ENCODE measurements at regions not wholly inside any gene's neighbourhood (a gene's known extent, or its start where the extent isn't known, plus 50 kb on each side); places are given as distances from the start of the nearest gene placed in this dataset.

DNA sequence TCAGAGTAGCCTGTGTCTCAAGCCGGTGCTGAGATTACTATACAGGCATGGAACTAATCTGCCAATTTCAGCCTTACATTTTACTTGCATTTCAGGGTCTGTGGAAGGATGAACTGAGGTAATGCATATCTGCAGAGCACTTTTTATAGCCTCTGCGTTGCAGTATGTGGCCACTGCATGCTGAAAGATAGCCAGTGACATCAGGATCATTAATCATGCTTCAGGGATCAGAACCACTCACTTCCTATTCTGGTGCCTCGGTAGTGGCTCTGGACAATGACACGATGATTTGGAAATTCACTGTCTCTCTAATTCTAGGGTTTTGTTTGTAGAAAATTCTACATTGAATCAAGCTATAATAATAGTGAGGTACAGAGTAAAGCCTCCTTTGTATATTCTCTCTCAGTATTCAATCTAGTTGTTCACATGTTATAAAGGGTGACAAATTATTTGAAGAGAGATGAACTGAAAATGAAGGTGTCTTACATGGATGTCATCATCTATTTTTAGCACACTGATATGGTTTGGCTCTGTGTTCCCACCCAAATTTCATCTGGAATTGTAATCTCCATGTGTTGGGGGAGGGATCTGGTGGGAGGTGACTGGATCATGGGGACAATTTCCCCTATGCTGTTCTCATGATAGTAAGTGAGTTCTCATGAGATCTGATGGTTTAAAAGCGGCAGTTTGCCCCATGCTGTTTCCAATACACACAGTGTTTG is 554.3 kb upstream of the MIS18BP1 start:
- no peaks in the 10 kb centered on the region for H3K4me1 ChIP-seq (ENCODE audit: control insufficient read depth in 4 of 4, insufficient read depth in 4 of 4, low read length in 3 of 4)
- 62% methylated on average over 5 of the region's 5 CpGs for WGBS
- DNase-seq (ENCODE audit: low spot score): no peak
- no peak for TF ChIP-seq SP1 (IDR thresholded peaks at IDR 0.05)
- no peak for TF ChIP-seq JUND (IDR thresholded peaks at IDR 0.05)
- TF ChIP-seq, protein P1, sequence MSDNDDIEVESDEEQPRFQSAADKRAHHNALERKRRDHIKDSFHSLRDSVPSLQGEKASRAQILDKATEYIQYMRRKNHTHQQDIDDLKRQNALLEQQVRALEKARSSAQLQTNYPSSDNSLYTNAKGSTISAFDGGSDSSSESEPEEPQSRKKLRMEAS (IDR thresholded peaks at IDR 0.05): no peak
- no peak for TF ChIP-seq HNF4G (IDR thresholded peaks at IDR 0.05)
- TF ChIP-seq EGR1 (IDR thresholded peaks at IDR 0.05; ENCODE audit: low read depth in 2 of 2): no peak
- TF ChIP-seq, protein P2, sequence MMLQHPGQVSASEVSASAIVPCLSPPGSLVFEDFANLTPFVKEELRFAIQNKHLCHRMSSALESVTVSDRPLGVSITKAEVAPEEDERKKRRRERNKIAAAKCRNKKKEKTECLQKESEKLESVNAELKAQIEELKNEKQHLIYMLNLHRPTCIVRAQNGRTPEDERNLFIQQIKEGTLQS (IDR thresholded peaks at IDR 0.05): no peak
- TF ChIP-seq FOXA2 (IDR thresholded peaks at IDR 0.05): no peak
- TF ChIP-seq, protein P3, sequence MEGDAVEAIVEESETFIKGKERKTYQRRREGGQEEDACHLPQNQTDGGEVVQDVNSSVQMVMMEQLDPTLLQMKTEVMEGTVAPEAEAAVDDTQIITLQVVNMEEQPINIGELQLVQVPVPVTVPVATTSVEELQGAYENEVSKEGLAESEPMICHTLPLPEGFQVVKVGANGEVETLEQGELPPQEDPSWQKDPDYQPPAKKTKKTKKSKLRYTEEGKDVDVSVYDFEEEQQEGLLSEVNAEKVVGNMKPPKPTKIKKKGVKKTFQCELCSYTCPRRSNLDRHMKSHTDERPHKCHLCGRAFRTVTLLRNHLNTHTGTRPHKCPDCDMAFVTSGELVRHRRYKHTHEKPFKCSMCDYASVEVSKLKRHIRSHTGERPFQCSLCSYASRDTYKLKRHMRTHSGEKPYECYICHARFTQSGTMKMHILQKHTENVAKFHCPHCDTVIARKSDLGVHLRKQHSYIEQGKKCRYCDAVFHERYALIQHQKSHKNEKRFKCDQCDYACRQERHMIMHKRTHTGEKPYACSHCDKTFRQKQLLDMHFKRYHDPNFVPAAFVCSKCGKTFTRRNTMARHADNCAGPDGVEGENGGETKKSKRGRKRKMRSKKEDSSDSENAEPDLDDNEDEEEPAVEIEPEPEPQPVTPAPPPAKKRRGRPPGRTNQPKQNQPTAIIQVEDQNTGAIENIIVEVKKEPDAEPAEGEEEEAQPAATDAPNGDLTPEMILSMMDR (IDR thresholded peaks at IDR 0.05; ENCODE audit: low read depth, low read length, missing input control): no peak
- no peak for TF ChIP-seq YY1 (IDR thresholded peaks at IDR 0.05)
- no peak for TF ChIP-seq RAD21 (IDR thresholded peaks at IDR 0.05)
- TF ChIP-seq HNF4A (conservative IDR thresholded peaks at IDR 0.05): no peak
- TF ChIP-seq TAF1 (conservative IDR thresholded peaks at IDR 0.05): no peak
- no peak for TF ChIP-seq FOXA1 (IDR thresholded peaks at IDR 0.05)
- no peak for TF ChIP-seq NR2F2 (IDR thresholded peaks at IDR 0.05)
- TF ChIP-seq GABPA (IDR thresholded peaks at IDR 0.05 in 1 of 2, conservative IDR thresholded peaks at IDR 0.05 in 1 of 2): no peak
- no peak overlapping the region for H3K9ac ChIP-seq (ENCODE audit: low read depth in 1 of 2, low read length in 2 of 2)
- no peaks in the 10 kb centered on the region for H3K27me3 ChIP-seq (ENCODE audit: control insufficient read depth in 4 of 4, insufficient read depth in 4 of 4, low read length in 3 of 4)
- H3K9me3 ChIP-seq (ENCODE audit: control insufficient read depth in 4 of 4, low read length in 3 of 4): no peaks in the 10 kb centered on the region
- no peak overlapping the region for H3K4me3 ChIP-seq (ENCODE audit: low read depth in 1 of 3, low read length in 3 of 3)
- no peak overlapping the region for H3K27ac ChIP-seq (ENCODE audit: low read depth in 1 of 2, low read length in 2 of 2)
- H3K36me3 ChIP-seq (ENCODE audit: control insufficient read depth in 4 of 4, insufficient read depth in 3 of 4, low read depth in 1 of 4, low read length in 3 of 4): no peaks in the 10 kb centered on the region

DNA sequence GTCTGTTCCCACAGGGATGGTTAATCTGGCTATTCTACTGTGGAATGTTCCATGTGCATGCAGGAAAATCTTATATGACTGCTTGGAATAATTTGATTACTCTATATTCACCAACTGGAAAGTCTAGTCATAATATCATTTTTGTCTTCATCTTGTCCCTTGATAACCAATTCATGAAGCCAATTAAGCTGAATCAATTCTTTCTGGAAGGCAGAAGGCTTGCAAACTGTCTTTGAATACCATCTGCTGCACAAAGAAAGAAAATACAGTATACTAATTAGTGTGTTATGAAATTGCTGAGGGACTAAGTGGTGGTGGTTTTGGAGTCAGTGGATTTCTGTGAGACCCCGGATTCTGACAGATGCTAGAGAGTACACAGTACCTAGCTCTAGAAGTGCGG is 546.5 kb upstream of the MIS18BP1 start:
- Histone ChIP-seq H3K9me3 (ENCODE audit: control insufficient read depth in 4 of 4, low read length in 3 of 4) (peaks cover 0 to 4% (median 0%) of the 10 kb centered on the region in 4 donors), H3K9ac (ENCODE audit: low read depth in 1 of 2, low read length in 2 of 2) (no peak overlapping the region), H3K36me3 (ENCODE audit: control insufficient read depth in 4 of 4, insufficient read depth in 3 of 4, low read depth in 1 of 4, low read length in 3 of 4) (no peaks in the 10 kb centered on the region), H3K27me3 (ENCODE audit: control insufficient read depth in 4 of 4, insufficient read depth in 4 of 4, low read length in 3 of 4) (peaks cover 0 to 2% (median 0%) of the 10 kb centered on the region in 4 donors), H3K4me1 (ENCODE audit: control insufficient read depth in 4 of 4, insufficient read depth in 4 of 4, low read length in 3 of 4) (no peaks in the 10 kb centered on the region), H3K4me3 (ENCODE audit: low read depth in 1 of 3, low read length in 3 of 3) (no peak overlapping the region), H3K27ac (ENCODE audit: low read depth in 1 of 2, low read length in 2 of 2) (no peak overlapping the region)
- DNase-seq (ENCODE audit: low spot score): no peak
- no peak for TF ChIP-seq RXRA (IDR thresholded peaks at IDR 0.05)
- no peak for TF ChIP-seq EGR1 (IDR thresholded peaks at IDR 0.05; ENCODE audit: low read depth in 2 of 2)
- no peak for TF ChIP-seq JUND (IDR thresholded peaks at IDR 0.05)
- TF ChIP-seq NR2F2 (IDR thresholded peaks at IDR 0.05): no peak
- no peak for TF ChIP-seq HNF4A (conservative IDR thresholded peaks at IDR 0.05)
- TF ChIP-seq RAD21 (IDR thresholded peaks at IDR 0.05): no peak
- TF ChIP-seq, protein P2 (IDR thresholded peaks at IDR 0.05): no peak
- TF ChIP-seq, protein P1 (IDR thresholded peaks at IDR 0.05): no peak
- TF ChIP-seq, protein P3 (IDR thresholded peaks at IDR 0.05; ENCODE audit: low read depth, low read length, missing input control): no peak
- no peak for TF ChIP-seq TAF1 (conservative IDR thresholded peaks at IDR 0.05)
- TF ChIP-seq, protein P4, sequence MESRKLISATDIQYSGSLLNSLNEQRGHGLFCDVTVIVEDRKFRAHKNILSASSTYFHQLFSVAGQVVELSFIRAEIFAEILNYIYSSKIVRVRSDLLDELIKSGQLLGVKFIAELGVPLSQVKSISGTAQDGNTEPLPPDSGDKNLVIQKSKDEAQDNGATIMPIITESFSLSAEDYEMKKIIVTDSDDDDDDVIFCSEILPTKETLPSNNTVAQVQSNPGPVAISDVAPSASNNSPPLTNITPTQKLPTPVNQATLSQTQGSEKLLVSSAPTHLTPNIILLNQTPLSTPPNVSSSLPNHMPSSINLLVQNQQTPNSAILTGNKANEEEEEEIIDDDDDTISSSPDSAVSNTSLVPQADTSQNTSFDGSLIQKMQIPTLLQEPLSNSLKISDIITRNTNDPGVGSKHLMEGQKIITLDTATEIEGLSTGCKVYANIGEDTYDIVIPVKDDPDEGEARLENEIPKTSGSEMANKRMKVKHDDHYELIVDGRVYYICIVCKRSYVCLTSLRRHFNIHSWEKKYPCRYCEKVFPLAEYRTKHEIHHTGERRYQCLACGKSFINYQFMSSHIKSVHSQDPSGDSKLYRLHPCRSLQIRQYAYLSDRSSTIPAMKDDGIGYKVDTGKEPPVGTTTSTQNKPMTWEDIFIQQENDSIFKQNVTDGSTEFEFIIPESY (IDR thresholded peaks at IDR 0.05): no peak
- TF ChIP-seq SP1 (IDR thresholded peaks at IDR 0.05): no peak
- TF ChIP-seq YY1 (IDR thresholded peaks at IDR 0.05): no peak
- no peak for TF ChIP-seq HNF4G (IDR thresholded peaks at IDR 0.05)
- TF ChIP-seq FOXA1 (IDR thresholded peaks at IDR 0.05): no peak
- WGBS: 80% methylated on average over 2 of the region's 2 CpGs

Measured in liver (tissue), 8 donors.